ENCODE measurements at regions not wholly inside any gene's neighbourhood (a gene's known extent, or its start where the extent isn't known, plus 50 kb on each side); places are given as distances from the start of the nearest gene placed in this dataset.

- no peak for TF ChIP-seq CTCF (IDR thresholded peaks at IDR 0.05; ENCODE audit: low read depth, low read length, poor library complexity, severe bottlenecking)
- TF ChIP-seq EZH2phosphoT487 (IDR thresholded peaks at IDR 0.05; ENCODE audit: borderline replicate concordance, low read length), result no peak
These were observed 262.9 kb downstream of the ZIC1 start for GRCh38 chr3:147672035-147672434.
